ENCODE measurements at regions not wholly inside any gene's neighbourhood (a gene's known extent, or its start where the extent isn't known, plus 50 kb on each side); places are given as distances from the start of the nearest gene placed in this dataset.

GRCh38 chr4:3856604-3857204 is 90.5 kb downstream of the ADRA2C start:
- TF ChIP-seq CTCF (conservative IDR thresholded peaks at IDR 0.05; ENCODE audit: low read depth, low read length) (no peak), EZH2 (IDR thresholded peaks at IDR 0.05; ENCODE audit: borderline replicate concordance, low read depth, low read length, poor library complexity, severe bottlenecking) (no peak)

Measured in A673 (cell line).